UCSD-AML1 (cell line): ENCODE measurements at regions not wholly inside any gene's neighbourhood (a gene's known extent, or its start where the extent isn't known, plus 50 kb on each side); places are given as distances from the start of the nearest gene placed in this dataset.
"Not testable (repeated sequence)": the region's sequence is repeated elsewhere in the genome, so short reads cannot be mapped to it uniquely, and the experiment has no call there.

Experiments
- DNase-seq: peaks from one replicate; lab custom pipeline; 2025; ENCODE audit not compliant: unreplicated experiment; lab: John Stamatoyannopoulos, UW

DNA sequence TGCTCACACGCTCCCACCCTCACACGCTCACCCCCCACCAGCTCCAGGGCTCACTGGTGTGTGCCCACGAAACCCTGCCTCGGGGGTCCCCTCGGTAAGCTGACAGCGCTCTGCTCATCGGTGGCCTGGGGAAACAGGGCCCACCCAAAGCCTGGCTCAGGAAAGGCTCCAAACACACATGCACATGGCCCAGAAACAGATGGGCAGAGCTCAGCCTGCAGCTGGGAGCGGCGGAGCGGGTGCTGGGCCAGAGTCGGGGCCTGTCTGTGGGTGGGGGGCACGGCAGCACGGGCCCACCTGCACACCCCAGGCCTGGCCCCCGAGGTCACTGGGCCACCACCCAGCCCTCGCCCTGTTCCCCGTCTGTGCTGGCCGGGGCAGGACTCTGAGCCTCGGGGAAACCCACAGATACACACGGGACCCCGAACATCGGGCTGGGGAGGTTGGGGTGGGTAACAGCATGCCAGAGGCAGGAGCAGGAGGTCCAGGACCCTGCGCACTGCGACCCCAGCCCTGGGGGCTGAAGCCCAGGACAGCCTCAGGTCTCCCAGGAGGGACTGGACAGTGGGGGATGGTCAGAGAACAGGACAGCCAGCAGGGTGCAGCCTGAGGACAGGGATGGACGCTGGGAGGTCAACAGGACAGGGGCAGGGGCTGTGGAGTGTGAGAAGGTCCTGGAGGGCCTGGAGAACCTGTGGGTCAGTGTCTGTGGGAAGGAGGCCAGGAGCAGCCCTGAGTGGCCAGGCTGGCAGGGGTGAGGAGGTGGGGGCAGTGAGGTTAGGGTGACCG lies 165.1 kb downstream of the TMEM121 start:
- DNase-seq = not testable (repeated sequence)

DNA sequence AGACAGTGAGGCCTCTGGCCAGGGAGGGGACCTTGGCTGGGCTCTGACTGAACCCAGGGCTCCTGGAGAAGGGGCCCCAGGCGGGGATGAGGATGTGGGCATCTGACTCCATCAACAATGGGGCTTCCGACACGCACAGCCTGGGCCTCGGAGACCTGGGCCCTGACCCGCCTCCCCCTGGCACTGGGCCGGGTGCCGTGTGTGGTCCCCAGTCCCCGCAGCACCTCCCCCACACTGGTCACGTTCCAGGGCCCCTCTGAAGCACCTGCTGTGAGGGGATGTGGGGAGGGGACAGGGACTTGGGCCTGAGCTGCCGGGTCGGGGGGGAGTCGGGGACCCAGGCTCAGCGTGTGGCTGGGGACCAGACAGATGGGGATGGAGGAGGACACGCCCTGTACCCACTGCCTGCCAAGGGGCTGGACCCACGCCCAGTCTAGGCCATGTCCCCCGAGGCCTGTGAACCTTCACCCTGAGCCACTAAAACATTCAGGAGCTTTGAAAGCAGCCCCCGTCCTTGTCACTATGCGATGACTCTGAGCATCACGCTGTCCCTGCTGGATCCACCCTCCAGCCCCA lies 165.8 kb downstream of the TMEM121 start:
- not testable (repeated sequence) for DNase-seq

DNA sequence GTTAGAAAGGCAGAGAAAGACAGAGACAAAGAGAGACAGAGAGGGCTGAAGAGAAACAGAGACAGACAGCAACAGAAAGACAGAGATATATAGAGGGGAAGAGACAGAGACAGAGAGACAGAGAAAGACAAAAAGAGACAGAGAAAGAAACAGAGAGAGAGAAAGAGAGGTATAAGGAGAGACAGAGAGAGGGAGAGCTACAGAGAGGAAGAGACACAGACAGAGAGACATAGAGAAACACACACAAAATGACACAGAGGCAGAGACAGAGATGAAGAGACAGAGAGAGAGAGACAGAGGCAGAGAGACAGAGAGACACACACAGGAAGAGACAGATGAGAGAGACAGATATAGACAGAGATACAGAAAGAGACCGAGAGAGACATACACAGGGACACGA lies 168.6 kb downstream of the TMEM121 start:
- DNase-seq = no peak

DNA sequence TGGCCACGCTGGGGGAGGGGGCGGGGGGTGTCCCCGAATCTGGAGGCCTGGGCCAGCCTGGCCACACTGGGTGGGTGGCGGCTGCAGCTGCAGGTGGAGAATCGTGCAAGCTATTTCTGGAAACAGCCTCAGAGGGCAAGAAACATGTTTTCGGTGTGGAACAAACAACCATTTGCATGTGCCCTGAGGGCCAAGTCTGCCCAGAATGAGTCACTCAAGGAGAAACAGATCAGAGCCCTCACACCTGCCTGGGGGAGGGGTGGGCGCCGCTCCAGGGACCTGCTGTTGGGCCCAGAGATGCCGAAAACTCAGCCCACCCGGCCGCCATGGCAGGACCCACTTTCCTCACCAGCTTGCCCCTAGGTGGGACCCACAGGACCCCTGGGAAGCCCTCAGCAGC lies 170.0 kb downstream of the TMEM121 start:
- DNase-seq = not testable (repeated sequence)

DNA sequence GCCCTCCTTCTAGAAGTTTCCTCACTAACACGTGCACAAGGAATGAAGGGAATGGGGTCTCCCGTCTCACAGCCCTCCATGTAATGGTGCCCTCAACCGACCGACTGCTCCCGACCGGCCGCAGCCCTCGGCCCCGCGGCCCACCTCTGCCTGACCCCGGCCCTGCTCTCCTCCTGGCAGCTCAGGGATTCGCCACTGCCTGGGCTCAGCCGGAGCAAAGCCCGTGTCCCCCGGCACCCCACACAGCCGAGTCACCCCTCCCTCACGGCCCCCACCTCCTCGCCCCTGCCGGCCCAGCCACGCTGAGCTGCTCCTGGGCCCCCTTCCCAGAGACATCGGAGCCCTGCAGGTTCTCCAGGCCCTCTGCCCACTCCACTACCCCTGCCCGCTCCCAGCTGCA lies 171.0 kb downstream of the TMEM121 start:
- DNase-seq = not testable (repeated sequence)

DNA sequence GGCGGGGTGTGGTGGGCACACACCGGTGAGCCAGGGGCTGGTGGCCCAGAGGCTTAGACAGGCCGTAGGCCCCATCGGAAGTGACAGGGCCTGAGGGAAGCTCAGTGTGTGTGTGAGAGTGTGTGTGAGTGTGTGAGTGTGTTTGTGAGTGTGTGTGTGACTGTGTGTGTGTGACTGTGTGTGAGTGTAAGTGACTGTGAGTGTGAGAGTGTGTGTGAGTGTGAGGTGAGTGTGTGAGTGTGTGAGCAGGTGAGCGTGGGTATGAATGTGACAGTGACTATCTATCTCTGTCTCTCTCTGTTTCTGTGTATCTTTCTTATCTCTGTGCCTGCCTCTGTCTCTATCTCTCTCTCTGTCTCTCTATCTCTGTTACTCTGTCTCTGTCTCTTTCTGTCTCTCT lies 171.6 kb downstream of the TMEM121 start:
- not testable (repeated sequence) for DNase-seq

DNA sequence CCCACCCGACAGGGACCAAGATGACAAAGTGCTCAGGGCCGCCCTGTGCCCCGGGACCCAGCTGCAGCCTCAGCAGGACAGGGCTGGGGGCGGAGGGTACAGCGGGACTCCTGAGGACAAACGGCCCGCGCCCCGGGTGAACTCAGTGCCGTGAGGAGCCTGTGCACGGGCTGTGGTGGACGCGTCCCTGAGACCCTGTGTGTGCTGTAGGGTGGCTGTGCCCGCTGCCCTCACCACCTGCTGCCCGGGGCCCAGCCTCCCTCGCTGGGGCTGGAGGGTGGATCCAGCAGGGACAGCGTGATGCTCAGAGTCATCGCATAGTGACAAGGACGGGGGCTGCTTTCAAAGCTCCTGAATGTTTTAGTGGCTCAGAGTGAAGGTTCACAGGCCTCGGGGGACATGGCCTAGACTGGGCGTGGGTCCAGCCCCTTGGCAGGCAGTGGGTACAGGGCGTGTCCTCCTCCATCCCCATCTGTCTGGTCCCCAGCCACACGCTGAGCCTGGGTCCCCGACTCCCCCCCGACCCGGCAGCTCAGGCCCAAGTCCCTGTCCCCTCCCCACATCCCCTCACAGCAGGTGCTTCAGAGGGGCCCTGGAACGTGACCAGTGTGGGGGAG lies 172.7 kb downstream of the TMEM121 start:
- DNase-seq = not testable (repeated sequence)

DNA sequence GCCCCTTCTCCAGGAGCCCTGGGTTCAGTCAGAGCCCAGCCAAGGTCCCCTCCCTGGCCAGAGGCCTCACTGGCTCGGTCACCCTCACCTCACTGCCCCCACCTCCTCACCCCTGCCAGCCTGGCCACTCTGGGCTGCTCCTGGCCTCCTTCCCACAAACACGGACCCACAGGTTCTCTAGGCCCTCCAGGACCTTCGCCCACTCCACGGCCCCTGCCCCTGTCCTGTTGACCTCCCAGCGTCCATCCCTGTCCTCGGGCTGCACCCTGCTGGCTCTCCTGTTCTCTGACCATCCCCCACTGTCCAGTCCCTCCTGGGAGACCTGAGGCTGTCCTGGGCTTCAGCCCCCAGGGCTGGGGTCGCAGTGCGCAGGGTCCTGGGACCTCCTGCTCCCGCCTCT lies 173.3 kb downstream of the TMEM121 start:
- DNase-seq = not testable (repeated sequence)

DNA sequence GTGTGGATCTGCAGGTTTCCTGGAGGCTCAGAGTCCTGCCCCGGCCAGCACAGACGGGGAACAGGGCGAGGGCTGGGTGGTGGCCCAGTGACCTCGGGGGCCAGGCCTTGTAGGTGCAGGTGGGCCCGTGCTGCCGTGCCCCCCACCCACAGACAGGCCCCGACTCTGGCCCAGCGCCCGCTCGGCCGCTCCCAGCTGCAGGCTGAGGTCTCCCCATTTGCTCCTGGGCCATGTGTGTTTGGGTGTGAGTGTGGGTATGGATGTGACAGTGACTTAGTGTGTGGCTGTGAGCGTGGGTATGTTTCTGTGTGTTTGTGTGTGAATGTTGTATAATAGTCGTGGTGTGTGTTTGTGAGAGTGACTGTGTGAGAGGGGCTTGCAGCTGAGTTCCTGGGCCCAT lies 173.8 kb downstream of the TMEM121 start:
- DNase-seq = not testable (repeated sequence)

DNA sequence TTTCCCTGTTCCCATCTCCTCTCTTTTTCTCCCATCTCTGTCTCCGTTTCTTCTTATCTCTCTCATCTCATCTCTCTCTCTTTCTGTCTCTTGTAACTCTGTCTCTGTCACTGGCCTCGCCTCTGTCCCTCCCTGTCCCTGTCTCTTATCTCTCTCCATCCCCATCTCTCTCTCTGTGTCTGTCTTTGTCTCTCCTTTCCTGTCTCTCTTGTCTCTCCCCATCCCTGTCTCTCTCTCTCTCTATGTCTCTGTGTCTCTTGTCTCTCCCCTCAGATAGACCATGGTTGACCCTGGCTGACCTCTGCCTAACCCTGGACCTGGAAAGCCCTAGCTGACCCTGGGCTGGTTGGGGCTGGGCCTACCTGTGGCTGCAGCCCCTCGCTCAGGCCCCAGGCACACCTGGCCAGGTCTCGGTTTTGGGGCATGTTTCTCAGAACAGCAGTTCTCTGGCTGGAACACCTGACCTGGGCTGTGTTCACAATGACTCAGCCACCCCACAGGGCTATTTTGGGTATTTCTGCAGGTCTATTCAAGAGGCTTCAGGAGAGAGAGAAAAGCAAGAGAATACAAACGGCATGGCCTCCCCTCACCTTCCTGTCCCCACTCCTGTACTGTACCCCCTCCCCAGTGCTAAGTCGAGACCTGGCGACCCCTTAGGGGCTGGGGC lies 174.4 kb downstream of the TMEM121 start:
- DNase-seq = no peak

DNA sequence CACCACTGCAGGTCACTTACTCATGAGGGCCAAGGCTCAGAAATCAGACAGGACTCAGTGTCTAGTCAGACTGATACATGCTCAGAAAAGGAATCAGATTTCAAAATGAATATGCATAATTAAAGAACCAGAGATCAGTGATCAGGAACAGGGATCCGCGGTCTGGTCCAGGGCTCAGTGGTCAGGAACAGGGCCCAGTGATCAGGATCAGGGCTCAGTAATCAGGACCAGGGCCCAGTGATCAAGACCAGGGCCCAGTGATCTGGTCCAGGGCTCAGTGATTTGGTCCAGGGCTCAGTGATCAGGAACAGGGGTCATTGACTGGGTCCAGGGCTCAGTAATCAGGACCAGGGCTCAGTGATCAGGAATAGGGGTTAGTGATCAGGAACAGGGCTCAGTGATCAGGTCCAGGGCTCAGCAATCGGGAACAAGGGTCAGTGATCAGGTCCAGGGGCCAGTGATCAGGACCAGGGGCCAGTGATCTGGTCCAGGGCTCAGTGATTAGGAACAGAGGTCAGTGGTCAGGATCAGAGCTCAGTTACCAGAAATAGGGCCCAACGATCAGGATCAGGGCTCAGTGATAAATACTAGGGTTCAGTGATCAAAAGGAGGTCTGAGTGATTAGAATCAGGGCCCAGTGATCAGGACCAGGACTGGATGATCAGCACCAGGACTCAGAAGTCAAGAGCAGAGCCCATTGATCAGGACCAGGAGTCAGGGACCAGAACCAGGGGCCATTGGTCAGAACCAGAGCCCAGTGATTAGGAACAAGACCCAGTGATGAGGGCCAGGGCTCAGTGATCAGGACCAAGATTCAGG lies 175.3 kb downstream of the TMEM121 start:
- no peak for DNase-seq

DNA sequence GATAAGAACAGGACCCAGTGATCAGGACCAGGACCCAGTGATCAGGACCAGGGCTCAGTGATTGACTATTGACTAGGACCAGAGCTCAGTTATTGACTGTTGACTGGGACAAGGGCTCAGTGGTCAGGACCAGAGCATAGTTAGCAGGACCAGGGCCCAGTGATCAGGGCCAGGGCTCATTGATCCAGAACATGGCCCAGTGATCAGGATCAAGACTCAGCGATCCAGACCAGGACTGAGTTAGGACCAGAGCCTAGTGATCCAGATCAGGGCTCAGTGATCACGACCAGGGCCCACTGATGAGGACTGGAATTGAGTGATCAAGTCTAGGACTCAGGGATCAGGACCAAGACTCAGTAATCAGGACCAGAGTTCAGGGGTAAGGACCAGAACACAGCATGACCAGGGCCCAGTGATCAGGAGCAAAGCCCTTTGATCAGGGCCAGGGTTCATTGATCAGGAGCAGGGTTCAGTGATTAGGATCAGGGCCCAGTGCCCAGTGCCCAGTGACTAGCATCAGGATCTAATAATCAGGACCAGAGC lies 176.0 kb downstream of the TMEM121 start:
- DNase-seq = no peak

DNA sequence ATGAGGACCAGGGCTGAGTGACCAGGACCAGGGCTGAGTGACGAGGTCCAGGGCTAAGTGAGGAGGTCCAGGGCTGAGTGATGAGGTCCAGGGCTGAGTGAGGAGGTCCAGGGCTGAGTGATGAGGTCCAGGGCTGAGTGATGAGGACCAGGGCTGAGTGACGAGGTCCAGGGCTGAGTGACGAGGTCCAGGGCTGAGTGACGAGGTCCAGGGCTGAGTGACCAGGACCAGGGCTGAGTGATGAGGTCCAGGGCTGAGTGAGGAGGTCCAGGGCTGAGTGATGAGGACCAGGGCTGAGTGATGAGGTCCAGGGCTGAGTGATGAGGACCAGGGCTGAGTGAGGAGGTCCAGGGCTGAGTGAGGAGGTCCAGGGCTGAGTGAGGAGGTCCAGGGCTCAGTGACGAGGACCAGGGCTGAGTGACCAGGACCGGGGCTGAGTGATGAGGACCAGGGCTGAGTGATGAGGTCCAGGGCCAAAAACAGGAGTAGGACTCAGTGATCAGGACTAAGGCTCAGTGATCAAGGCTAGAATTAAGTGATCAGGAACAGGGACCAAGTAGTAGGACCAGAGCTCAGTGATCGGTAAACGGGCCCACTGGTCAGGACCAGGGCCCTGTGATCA lies 176.8 kb downstream of the TMEM121 start:
- not testable (repeated sequence) for DNase-seq

DNA sequence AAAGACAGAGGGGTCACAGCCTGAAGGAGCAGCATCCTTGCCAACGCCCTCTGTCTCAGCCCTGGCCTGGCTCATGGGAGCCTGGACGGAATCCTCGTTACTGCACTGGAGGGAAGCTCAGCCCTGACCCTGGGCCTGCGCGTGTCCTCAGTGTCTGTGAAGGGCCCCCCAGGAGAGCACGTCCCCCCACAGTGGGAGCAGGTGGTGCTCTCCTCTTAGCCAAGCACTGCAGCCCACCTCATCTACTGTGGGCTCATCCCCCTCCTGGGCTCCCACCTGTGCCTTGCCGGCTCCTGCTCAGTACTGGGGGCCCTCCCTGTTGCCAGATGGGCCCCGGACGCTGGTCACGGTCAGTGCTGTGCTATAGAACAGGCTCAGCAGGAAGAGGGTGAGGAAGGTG lies 177.7 kb downstream of the TMEM121 start:
- not testable (repeated sequence) for DNase-seq

DNA sequence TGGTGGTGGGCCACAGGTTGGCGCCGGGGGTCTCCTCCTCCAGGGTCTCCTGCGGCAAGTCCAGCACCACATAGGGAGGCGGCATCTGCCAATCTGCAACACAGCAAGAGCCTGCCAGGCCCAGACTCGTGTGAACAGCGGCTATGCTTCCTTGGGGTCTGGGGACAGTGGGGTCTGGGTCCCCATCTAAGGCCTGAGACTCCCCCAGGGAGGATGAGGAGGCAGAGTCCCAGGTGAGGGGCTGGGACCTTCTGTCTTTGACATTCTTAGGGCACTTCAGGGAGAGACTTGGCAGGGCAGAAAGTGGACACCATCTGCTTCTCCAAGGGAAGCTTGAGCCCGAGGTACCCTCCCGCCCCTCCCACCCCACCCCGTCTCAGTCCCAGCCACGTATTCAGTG lies 178.1 kb downstream of the TMEM121 start:
- DNase-seq = not testable (repeated sequence)

DNA sequence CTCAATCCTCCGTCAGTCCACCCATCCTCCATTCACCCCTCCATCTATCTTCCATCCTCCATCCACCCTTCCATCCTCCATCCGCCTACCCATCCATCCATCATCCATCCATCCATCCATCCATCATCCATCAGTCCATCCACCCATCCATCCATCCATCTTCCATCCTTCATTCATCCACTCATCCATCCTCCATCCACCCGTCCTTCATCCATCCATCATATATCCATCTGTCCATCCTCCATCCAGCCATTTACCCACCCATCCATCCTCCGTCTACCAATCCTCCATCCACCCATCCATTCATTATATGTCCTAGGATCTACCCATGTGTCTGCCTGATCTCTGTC lies 179.1 kb downstream of the TMEM121 start:
- DNase-seq = not testable (repeated sequence)

DNA sequence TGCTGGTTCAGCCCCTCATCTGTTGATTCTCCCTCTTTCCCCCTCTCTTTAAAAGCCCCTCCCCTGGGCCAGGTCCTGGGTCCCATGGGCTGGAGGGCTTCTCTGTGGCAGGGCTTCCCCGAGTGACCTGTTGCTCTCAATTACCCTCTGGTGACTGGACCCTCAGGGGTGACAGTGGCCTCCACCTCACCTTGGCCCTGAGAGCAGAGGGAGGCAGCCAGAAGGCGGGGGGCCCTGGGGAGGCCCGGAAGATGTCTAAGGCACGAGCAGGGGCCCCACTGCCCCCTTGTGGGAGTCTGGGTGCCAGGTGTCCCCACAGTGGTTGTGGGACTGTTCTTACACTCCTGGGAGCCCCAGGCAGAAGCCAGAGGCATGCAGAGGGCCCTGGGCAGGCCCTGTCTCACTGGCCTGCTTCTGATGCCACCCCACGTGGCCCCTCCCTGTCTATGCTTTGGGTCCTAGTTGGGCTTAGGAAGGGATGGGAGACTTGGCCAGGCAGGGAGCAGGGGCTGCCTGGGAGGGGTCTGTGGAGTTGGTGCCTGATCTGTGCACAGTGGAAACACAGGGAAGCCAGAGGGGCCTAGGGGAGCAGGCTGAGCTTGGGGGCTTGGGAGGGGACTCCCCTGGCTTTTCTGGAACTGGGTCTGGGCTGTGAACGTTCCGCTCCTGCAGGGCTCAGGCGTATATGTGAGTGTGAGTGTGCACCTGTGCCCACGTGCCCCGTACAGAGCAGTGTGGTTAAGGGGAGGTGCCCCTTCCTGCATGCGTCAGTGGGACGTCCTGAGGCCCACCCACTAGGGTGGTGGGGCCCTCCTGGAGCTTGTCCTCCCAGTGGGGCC lies 179.7 kb downstream of the TMEM121 start:
- DNase-seq = not testable (repeated sequence)

DNA sequence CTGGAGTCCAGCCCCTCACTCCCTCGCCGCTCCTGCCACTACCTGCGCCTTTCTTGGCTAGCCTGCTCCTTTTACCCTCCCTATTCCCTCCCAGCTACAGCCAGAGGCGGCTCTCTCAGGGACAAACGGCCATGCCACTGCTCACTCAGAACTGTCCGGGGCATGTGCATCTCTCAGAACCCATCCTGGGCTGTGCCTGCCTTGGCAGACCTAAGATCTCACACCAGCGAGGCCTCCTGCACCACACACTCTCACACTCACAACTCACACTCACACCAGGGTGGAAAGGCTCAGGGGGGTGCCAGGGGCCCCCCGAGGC lies 180.3 kb downstream of the TMEM121 start:
- DNase-seq = not testable (repeated sequence)

DNA sequence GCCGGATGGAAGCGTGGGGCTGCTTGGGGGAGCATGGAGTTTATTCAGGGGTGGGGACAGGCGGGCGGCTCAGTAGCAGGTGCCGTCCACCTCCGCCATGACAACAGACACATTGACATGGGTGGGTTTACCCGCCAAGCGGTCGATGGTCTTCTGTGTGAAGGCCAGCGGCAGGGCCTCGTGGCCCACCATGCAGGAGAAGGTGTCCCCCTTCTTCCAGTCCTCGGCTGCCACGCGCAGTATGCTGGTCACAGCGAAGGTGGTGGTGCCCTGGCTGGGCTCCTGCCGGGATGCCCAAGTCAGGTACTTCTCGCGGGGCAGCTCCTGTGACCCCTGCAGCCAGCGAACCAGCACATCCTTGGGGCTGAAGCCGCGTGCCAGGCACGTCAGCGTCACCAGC lies 180.7 kb downstream of the TMEM121 start:
- DNase-seq = not testable (repeated sequence)
